Panc1 (cell line): ENCODE measurements at regions not wholly inside any gene's neighbourhood (a gene's known extent, or its start where the extent isn't known, plus 50 kb on each side); places are given as distances from the start of the nearest gene placed in this dataset.

Experiments
- ATAC-seq: fragments of 200-7000 bp; cut with Tn5 transposase; 2 replicates; pipeline ENCODE4 v1.9.1; 2020; ENCODE audit warnings: mild to moderate bottlenecking, moderate library complexity
- BruUV-seq: library from RNA; stranded (reverse); fragments of 400-500 nt; replicated peaks from 2 replicates; lab custom pipeline; 2021; lab: Mats Ljungman, UMichigan
- CTCF ChIA-PET: fragments of 300-600 bp; sonication (Branson Sonifier 250); formaldehyde crosslinking; loops from one replicate; lab custom pipeline; 2022; ENCODE audit warnings: antibody characterized with exemption; lab: Charles Lee
- POLR2A ChIA-PET: fragments of 300-600 bp; sonication (Branson Sonifier 250); formaldehyde crosslinking; loops from one replicate; lab custom pipeline; 2022; ENCODE audit warnings: antibody characterized with exemption; lab: Charles Lee
- DNase-seq: peaks from one replicate; pipeline ENCODE4 v3.0.0-alpha.2; 2010; ENCODE audit warnings: low read depth, low spot score
- H3K27ac ChIP-seq: 2 replicates; pipeline ENCODE4 v1.5.1; 2011; ENCODE audit warnings: mild to moderate bottlenecking, low read length, inconsistent platforms
- H3K27me3 ChIP-seq: fragments of 200-500 bp; sonication (Bioruptor generic); 2 replicates; pipeline ENCODE4 v1.6.0; 2014; ENCODE audit warnings: low read length, inconsistent platforms; ENCODE audit not compliant: control insufficient read depth, insufficient read depth
- H3K36me3 ChIP-seq: fragments of 200-500 bp; sonication (Bioruptor generic); 2 replicates; pipeline ENCODE4 v1.5.1; 2014; ENCODE audit warnings: inconsistent platforms, mild to moderate bottlenecking, low read length, moderate library complexity; ENCODE audit not compliant: control insufficient read depth, insufficient read depth
- H3K4me1 ChIP-seq: 2 replicates; pipeline ENCODE4 v1.5.1; 2011; ENCODE audit warnings: inconsistent platforms, mild to moderate bottlenecking, low read length, moderate library complexity; ENCODE audit not compliant: control insufficient read depth, insufficient read depth
- H3K4me3 ChIP-seq, 2 experiments: 2 replicates each; pipeline ENCODE4 v1.5.1; 2011 to 2012; ENCODE audit warnings: low read depth in 2 of 2, low read length in 2 of 2, mild to moderate bottlenecking in 2 of 2, inconsistent platforms in 1 of 2, moderate library complexity in 1 of 2
- H3K9me3 ChIP-seq: fragments of 200-500 bp; sonication (Bioruptor generic); 2 replicates; pipeline ENCODE4 v1.5.1; 2014; ENCODE audit warnings: low read depth, mild to moderate bottlenecking, inconsistent platforms, low read length, moderate library complexity; ENCODE audit not compliant: control insufficient read depth, insufficient read depth
- POLR2AphosphoS5 ChIP-seq: IDR thresholded peaks from 2 replicates; pipeline ENCODE4 v1.6.1; 2012; ENCODE audit warnings: mild to moderate bottlenecking, low read depth, low read length, moderate library complexity
- REST ChIP-seq, 2 experiments: IDR thresholded peaks; 2 replicates each; pipeline ENCODE4 v1.6.1; 2011 to 2012; ENCODE audit warnings: low read depth in 2 of 2, control low read depth in 1 of 2, low read length in 1 of 2, mild to moderate bottlenecking in 1 of 2, moderate library complexity in 1 of 2; ENCODE audit not compliant: insufficient read depth in 1 of 2
- SIN3A ChIP-seq: IDR thresholded peaks from 2 replicates; pipeline ENCODE4 v1.6.1; 2012; ENCODE audit warnings: low read depth, mild to moderate bottlenecking, low read length, moderate library complexity, borderline replicate concordance; ENCODE audit not compliant: insufficient read depth
- TCF7L2 ChIP-seq: IDR thresholded peaks from 2 replicates; pipeline ENCODE4 v1.6.1; 2011; ENCODE audit warnings: mild to moderate bottlenecking, low read depth, low read length, inconsistent platforms
- in situ Hi-C: cut with HindIII; loops from 2 replicates; pipeline ENCODE4 v1.10.0; 2016; ENCODE audit warnings: low sequenced_read_pairs, low pct_unique_long_range_greater_than_20kb
- intact Hi-C: fragments of 100-400 bp; cut with micrococcal nuclease; formaldehyde crosslinking; loops from one replicate; pipeline ENCODE4 v1.10.0; 2022; ENCODE audit not compliant: unreplicated experiment
- TF ChIP-seq, protein P1 (sequence below): fragments of 450-650 bp; IDR thresholded peaks from 2 replicates; pipeline ENCODE4 v1.5.1; 2017; ENCODE audit warnings: mild to moderate bottlenecking

DNA sequence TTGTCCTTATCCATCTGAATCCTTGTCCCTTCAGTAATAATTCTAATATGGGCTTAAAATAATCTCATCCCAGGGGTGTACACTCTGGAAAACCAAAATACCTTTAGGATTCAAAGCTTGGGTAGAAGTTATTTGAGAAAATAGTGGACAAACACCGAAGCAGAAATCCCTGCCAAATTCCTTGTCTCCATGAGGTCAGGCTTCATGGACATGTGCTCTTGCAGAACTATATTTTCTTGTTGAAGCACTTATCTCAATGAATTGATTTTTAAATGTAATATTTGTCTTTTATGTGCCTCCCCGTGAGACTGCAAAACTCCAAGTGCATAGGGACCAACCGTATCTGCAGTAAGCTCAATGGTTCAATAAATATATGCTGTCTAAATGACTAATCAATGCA, 1153.3 kb upstream of the AUTS2 start:
- DNase-seq (no peak), ATAC-seq (no peak)
- CTCF ChIA-PET: no interaction called here
- no peaks in the 10 kb centered on the region for H3K4me1 ChIP-seq
- TF ChIP-seq POLR2AphosphoS5 (no peak), TCF7L2 (no peak), REST (IDR thresholded peaks at IDR 0.05; ENCODE audit: insufficient read depth in 1 of 2, low read depth in 2 of 2, low read length in 1 of 2) (no peak), SIN3A (no peak)
- TF ChIP-seq, protein P1, sequence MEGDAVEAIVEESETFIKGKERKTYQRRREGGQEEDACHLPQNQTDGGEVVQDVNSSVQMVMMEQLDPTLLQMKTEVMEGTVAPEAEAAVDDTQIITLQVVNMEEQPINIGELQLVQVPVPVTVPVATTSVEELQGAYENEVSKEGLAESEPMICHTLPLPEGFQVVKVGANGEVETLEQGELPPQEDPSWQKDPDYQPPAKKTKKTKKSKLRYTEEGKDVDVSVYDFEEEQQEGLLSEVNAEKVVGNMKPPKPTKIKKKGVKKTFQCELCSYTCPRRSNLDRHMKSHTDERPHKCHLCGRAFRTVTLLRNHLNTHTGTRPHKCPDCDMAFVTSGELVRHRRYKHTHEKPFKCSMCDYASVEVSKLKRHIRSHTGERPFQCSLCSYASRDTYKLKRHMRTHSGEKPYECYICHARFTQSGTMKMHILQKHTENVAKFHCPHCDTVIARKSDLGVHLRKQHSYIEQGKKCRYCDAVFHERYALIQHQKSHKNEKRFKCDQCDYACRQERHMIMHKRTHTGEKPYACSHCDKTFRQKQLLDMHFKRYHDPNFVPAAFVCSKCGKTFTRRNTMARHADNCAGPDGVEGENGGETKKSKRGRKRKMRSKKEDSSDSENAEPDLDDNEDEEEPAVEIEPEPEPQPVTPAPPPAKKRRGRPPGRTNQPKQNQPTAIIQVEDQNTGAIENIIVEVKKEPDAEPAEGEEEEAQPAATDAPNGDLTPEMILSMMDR: no peak
- intact Hi-C loops: no loop called here
- no peak overlapping the region for H3K27ac ChIP-seq
- POLR2A ChIA-PET: no interaction called here
- no TSS peak for BruUV-seq
- H3K36me3 ChIP-seq: no peaks in the 10 kb centered on the region
- in situ Hi-C loops: no loop called here
- no peaks in the 10 kb centered on the region for H3K9me3 ChIP-seq
- H3K4me3 ChIP-seq: no peak overlapping the region
- no peaks in the 10 kb centered on the region for H3K27me3 ChIP-seq

DNA sequence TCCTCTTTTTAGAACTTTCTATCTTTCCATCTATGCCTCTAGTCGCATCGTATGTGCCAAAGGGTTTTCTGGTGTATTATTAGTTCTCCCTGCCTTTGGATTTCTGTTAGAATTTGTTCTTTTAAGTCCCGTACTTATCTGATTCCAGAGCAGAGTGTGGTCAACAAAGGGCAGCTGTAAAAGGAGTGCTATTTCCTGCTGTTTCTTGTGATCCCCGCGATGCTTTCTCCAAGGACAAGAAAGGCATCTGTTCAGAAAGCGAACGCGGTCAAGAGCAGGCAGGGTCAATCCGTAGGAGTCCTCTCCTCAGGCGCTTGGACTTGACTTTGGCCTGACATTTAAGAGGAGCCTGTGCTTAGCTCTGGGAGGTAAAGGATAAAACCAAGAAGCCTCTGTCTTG, 1152.1 kb upstream of the AUTS2 start:
- in situ Hi-C loops: no loop called here
- ChIA-PET POLR2A (no interaction called here), CTCF (no interaction called here)
- Histone ChIP-seq H3K4me1 (no peaks in the 10 kb centered on the region), H3K36me3 (no peaks in the 10 kb centered on the region), H3K27ac (no peak overlapping the region), H3K9me3 (no peaks in the 10 kb centered on the region), H3K4me3 (no peak overlapping the region), H3K27me3 (no peaks in the 10 kb centered on the region)
- BruUV-seq: no TSS peak
- TF ChIP-seq, protein P1: no peak
- no peak for ATAC-seq
- intact Hi-C loops: no loop called here
- DNase-seq: no peak

- ChIA-PET CTCF (no interaction called here), POLR2A (no interaction called here)
- DNase-seq (no peak), ATAC-seq (no peak)
- no TSS peak for BruUV-seq
- H3K27ac ChIP-seq: no peak overlapping the region
- no peaks in the 10 kb centered on the region for H3K9me3 ChIP-seq
- in situ Hi-C loops (no loop called here), intact Hi-C loops (no loop called here)
- TF ChIP-seq POLR2AphosphoS5 (no peak), REST (IDR thresholded peaks at IDR 0.05; ENCODE audit: insufficient read depth in 1 of 2, low read depth in 2 of 2, low read length in 1 of 2) (no peak), SIN3A (no peak), TCF7L2 (no peak)
- TF ChIP-seq, protein P1: no peak
- H3K4me1 ChIP-seq: no peaks in the 10 kb centered on the region
- no peak overlapping the region for H3K4me3 ChIP-seq
- H3K27me3 ChIP-seq: no peaks in the 10 kb centered on the region
- no peaks in the 10 kb centered on the region for H3K36me3 ChIP-seq
Observed at GRCh38 chr7:68449099-68449498, 1149.2 kb upstream of the AUTS2 start.
